ENCODE measurements at regions not wholly inside any gene's neighbourhood (a gene's known extent, or its start where the extent isn't known, plus 50 kb on each side); places are given as distances from the start of the nearest gene placed in this dataset.
A peak's percentile ranks its signal among the peaks of the same experiment; 100 is the strongest.
"Not testable (repeated sequence)": the region's sequence is repeated elsewhere in the genome, so short reads cannot be mapped to it uniquely, and the experiment has no call there.

DNA sequence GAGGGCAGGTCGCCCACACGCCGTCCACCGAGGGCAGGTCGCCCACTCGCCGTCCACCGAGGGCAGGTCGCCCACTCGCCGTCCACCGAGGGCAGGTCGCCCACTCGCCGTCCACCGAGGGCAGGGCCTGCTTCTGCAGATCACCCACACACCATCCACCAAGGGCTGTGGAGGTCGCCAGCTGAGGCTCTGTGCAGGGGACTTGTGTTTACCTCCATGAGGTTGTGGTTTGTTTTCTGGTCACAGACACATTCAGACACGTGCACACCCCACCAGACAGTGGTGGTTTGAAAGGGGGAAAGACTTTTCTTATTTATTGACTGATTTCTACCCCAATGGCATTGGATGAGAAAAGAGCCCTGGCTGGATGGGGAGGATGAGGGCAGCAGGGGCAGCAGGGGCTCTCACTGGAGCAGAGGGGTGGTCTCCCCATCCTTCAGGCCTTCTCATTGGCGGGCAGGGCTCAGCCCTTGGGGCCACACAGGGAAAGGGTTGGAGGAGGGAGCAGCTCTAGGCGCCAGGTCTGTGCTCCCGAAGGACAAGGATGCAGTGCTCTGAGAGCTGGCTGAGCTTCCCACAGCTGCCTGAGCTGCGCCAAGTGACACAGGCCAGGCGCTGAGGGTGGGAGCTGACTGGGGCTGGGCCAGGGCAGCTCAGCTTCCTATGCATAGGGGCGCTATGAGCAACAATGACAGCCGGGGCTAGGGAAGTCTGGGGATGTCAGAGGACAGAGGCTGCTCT lies 252.6 kb upstream of the B3GAT1 start:
- no peak for DNase-seq (ENCODE audit: low spot score)

GRCh38 chr11:134663506-134664313 lies 251.7 kb upstream of the B3GAT1 start:
- no peak for DNase-seq (ENCODE audit: low spot score)

DNA sequence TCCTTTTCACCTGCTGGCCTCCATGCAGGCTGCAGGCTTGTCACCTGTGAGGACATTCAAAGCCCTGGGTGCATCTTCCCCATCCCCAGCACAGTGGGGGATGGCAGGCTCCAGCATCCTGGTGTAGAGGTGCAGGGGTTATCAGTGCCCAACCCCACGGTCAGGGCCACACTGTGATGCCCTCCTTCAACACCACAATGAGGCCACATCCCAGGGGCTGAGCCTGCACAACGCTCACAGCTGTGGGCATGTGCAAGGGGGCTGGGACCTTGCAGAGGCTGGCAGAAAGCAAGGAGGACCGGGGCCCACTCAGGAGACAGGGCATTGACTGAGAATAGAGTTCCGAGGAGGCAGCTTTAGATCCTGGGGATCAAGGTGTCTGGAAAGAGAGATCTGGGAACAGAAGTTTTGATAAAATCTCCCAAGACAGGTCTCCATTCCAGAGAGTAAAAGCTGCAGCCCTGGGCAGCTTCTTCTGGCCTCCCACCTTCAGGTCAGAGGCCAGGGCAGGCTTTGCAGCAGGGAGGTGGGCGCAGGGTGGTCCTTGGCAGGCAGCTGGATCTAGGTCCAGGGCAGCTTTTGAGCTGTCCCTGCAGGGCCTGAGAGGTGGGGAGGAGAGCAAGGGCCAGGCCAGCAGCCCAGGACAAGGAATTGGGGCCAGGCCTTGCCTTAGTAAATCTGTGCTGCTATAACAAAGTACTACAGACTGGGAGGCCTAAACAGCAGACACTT lies 250.8 kb upstream of the B3GAT1 start:
- no peak for DNase-seq (ENCODE audit: low spot score)

DNA sequence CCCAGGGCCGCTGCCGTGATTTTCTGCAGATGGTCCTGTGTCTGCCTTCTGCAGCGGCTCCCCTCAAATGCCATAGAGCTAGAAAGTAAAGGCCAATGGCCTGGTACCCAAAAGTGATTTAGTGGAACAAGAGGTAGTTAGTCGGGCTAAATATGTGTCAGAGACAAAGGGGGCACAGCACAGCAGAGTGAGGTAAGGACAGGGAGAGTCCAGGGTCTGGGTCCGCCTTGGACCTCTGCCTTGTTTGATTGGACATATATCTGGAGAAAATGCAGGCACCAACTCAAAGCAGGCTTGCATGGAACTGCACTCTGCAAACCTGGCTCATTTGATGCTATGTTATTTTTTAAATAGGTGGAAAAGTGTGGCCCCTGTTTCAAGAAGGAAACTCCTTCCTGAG lies 249.6 kb upstream of the B3GAT1 start:
- no peak for DNase-seq (ENCODE audit: low spot score)

- DNase-seq (ENCODE audit: low spot score), result no peak
These were observed 248.4 kb upstream of the B3GAT1 start for GRCh38 chr11:134660416-134660815.

- DNase-seq (ENCODE audit: low spot score), result no peak
These were observed 247.8 kb upstream of the B3GAT1 start for GRCh38 chr11:134659882-134660281.

DNA sequence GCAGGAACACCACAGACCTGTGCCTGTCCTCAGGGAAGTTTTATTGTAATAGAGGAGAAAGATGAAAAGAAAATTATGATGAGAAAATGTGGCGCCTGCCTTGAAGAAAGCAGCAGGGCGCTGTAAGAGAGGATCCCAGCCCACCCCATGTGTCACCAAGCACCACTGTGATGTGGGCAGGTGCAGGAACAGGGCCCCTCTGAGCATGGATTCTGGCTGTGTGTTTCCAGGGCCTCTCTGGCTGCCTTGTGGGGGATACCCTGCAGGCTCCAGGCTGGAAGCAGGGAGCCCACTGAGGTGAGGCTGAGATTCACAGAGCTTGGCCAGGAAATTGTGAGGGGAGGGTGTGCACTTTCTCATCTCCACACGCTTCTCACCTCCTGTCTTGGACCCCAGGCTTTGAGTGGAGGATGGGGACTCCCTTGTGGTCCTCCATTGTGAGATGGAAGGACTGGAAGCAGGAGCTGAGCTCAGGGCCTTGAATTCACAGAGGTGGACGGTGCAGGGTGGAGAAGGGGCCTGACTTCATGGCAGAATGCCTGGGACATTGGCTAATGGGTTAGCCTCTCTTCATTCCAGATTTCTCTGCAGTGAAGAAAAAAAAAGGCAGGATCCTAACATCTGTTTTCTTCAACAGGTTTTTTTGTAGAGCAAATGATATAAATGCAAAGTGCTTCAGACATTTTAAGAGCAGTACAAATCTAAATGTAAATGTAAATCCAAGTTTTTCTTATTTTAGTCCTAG lies 246.6 kb upstream of the B3GAT1 start:
- no peak for DNase-seq (ENCODE audit: low spot score)

DNA sequence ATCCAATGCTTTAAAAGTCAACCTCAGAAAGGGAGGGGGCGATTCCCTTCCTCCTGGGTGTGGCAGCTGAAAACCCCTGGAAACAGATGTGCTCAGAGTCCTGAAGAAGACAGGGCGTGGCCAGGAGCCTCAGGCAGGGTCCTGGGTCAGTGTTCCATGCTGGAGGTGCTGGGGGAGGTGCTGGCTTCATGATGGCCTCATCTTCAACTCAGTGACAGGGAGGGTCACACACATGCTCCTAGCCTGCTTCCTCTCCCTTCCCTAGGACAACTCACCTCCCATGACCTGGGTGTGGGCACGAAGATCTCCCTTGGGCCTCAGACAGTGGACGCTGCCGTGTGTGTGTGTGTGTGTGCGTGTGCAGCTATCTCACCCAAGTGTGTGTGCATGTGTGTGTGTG lies 245.6 kb upstream of the B3GAT1 start:
- DNase-seq (ENCODE audit: low spot score), result no peak

GRCh38 chr11:134656861-134657540 lies 245.0 kb upstream of the B3GAT1 start:
- no peak for DNase-seq (ENCODE audit: low spot score)

- not testable (repeated sequence) for DNase-seq (ENCODE audit: low spot score)
These were observed 244.2 kb upstream of the B3GAT1 start for GRCh38 chr11:134656086-134656840.

GRCh38 chr11:134655189-134655989 lies 243.3 kb upstream of the B3GAT1 start:
- no peak for DNase-seq (ENCODE audit: low spot score)

DNA sequence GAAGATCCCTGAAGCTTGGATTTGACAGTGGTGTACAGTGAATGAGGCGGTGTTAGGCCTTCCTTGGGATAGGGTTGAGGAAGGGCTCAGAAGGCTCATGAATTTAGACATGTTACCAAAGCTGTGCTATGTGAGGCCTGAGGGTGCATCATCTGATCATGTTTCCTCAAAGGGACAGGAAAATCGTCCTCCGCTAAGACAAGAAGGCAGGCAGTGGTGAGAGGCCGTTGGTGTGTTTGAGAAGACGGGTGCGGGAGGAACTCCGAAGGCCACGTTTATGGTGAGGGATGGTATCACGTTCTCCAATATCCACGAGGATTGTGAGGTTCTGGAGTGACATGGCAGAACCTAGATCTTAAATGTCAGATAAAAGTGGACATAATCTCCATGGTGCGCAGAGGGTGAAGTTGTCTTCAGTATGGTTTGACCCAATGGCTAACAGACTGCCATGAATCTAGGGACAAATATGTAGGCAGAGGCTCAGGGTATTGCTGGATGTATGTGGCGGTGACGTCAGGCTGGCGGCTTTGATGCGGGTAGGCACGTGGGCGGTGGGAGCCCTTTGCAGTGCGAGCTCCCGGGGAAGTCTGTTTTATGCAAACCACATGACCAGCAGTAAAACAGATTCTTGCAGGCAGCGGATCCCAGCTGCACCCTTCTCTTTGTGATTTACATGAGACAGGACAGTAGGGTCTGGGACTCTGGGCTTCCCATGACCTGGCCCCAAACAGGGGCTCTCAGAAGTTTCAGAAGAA lies 242.3 kb upstream of the B3GAT1 start:
- DNase-seq (ENCODE audit: low spot score), result no peak

- DNase-seq (ENCODE audit: low spot score), result no peak
These were observed 240.7 kb upstream of the B3GAT1 start for GRCh38 chr11:134652586-134653255.

GRCh38 chr11:134647066-134647743 lies 235.2 kb upstream of the B3GAT1 start:
- DNase-seq (ENCODE audit: low spot score), result peak; percentile 36

GRCh38 chr11:134646561-134646960 lies 234.5 kb upstream of the B3GAT1 start:
- DNase-seq (ENCODE audit: low spot score), result no peak

GRCh38 chr11:134645576-134645975 lies 233.5 kb upstream of the B3GAT1 start:
- no peak for DNase-seq (ENCODE audit: low spot score)

DNA sequence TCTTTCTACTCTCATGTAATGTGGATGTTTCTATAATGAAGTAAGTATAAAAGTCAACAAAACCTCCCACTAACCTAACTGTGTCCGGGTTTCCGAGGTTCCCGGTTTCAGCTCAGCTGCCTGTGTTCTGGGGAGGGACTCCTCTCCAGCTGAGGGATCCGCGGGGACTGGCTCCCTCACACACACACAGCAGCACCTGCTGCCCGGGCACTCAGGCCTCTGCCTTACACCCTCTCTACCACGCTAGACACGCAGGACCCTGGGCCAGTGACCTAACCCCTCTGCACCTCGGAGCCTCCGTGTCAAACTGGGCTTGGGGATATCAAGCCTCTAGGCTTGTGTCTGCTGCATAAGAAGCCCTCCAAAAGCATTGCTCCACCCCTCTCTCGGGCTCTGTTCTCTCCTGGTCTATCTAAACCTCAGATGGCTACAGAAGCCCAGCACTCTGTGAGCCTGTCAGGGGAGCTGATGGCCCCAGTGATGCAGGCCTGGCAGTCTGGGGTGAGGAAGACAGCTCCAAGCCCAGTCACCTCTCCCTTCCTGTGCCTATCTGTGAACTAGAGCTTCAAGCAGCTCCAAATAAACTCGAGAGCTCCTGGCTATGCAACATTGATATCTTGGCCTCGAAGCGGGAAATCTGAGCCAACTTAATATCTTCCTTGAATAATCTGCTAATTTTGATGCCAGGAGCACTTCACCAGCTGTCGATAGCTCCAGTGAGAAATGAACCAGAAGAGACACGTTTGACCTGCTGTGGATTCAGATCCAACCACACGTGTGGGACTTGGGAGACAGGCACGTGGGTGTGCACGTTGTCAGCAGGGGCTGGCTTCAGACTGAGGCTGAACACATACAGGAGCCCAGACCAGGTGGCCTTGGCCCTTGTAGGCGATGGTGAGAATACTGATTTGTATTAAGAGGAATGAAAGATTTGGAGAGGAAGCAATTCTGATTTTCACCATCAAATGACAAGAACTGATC lies 232.7 kb upstream of the B3GAT1 start:
- DNase-seq (ENCODE audit: low spot score), result no peak
